ENCODE measurements at regions not wholly inside any gene's neighbourhood (a gene's known extent, or its start where the extent isn't known, plus 50 kb on each side); places are given as distances from the start of the nearest gene placed in this dataset.
"Not testable (repeated sequence)": the region's sequence is repeated elsewhere in the genome, so short reads cannot be mapped to it uniquely, and the experiment has no call there.

DNA sequence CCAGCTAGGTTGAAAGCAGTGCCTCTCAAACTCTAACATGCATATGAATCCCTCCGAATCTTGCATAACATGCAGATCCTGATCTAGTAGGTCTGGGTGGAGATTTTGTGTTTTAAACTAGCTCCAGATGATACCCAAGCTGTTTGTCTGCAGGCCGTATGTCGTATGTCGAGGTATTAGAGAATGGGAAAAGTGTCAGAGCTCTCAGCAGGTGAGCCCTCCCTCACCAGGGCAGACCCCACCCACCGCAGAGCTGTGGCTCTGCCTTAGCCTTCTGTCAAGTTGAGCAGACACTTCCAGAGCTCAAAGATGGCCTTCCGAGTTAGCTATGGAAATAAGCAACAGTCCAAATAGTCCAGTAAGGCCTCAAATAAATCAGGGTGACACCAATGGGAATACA, 83.2 kb upstream of the MAP3K1 start:
- no peak for DNase-seq (ENCODE audit: low read depth in 2 of 2)

GRCh38 chr5:56731473-56731872, 83.9 kb upstream of the MAP3K1 start:
- DNase-seq (ENCODE audit: low read depth in 2 of 2) = not testable (repeated sequence)

- no peak for DNase-seq (ENCODE audit: low read depth in 2 of 2)
Measured at GRCh38 chr5:56729488-56729887, 85.9 kb upstream of the MAP3K1 start.

GRCh38 chr5:56725711-56726411, 89.5 kb upstream of the MAP3K1 start:
- DNase-seq (ENCODE audit: low read depth in 2 of 2) = no peak

- not testable (repeated sequence) for DNase-seq (ENCODE audit: low read depth in 2 of 2)
Measured at GRCh38 chr5:56724857-56725256, 90.5 kb upstream of the MAP3K1 start.

- no peak for DNase-seq (ENCODE audit: low read depth in 2 of 2)
Measured at GRCh38 chr5:56722317-56722716, 93.0 kb upstream of the MAP3K1 start.

- DNase-seq (ENCODE audit: low read depth in 2 of 2) = no peak
Measured at GRCh38 chr5:56717253-56717987, 97.9 kb upstream of the MAP3K1 start.

DNA sequence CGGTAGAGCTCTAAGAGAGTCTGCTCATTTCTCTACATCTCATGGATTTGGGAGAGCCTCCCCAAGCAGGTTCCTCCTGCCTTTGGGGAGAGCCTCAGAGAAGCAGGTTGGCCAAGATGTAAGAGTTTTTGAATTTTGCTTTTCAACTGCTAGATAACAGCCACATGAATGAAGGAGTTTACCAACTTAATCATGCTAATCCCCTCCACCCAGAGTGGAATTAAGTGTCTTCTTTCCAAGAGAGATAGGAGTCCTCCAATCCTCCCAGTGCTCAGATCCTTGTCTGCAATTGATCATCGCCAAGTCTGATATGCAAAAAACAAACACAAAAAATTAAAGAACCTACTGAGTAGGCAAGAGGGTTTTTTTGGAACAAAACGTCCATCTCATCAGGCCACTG, 99.4 kb upstream of the MAP3K1 start:
- no peak for DNase-seq (ENCODE audit: low read depth in 2 of 2)

GRCh38 chr5:56712895-56713591, 102.3 kb upstream of the MAP3K1 start:
- DNase-seq (ENCODE audit: low read depth in 2 of 2) = no peak

GRCh38 chr5:56710826-56711590, 104.3 kb upstream of the MAP3K1 start:
- DNase-seq (ENCODE audit: low read depth in 2 of 2) = peak; percentile 78

- DNase-seq (ENCODE audit: low read depth in 2 of 2) = no peak
Measured at GRCh38 chr5:56706504-56706903, 108.8 kb upstream of the MAP3K1 start.

DNA sequence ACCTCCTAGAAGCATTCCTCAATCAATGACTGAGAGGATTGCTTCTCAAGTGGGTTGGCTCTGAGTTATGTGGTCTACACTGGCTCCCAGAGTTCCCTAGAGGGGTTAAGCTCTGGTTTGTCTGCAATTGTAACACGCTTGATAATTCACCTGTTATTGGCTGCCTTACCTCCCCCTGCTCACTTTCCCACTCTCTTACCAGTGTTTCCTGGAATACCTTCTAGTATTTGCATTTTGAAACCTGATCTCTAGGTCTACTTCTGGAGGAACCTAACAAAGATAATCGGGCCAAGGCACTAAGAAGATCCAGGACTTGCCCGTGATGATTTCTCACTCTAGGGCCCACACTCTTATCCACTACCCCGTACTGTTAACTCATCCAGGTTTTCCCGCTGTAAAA, 110.1 kb upstream of the MAP3K1 start:
- no peak for DNase-seq (ENCODE audit: low read depth in 2 of 2)

- no peak for DNase-seq (ENCODE audit: low read depth in 2 of 2)
Measured at GRCh38 chr5:56703952-56704351, 111.4 kb upstream of the MAP3K1 start.

DNA sequence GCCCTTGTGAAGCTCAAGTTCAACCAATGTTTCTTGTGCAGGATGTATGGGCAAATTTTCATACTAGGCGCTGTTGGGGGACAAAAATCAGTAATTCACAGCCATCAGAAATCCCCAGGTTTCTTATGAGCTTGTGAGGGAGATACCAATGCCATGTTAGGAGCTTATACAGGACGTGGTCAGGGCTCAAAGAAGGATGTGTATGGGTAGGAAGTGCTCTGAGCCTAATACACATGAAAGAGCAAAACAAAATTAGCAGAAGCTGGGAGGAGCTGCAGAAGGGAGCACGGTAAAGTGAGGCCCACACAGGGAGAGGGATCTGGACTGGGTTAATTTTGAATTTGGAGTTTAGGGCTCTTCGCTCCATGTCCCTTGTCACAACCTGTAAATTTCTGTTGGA, 114.6 kb upstream of the MAP3K1 start:
- no peak for DNase-seq (ENCODE audit: low read depth in 2 of 2)

GRCh38 chr5:56699538-56699937, 115.8 kb upstream of the MAP3K1 start:
- DNase-seq (ENCODE audit: low read depth in 2 of 2) = no peak

GRCh38 chr5:56698463-56699381, 116.6 kb upstream of the MAP3K1 start:
- no peak for DNase-seq (ENCODE audit: low read depth in 2 of 2)

DNA sequence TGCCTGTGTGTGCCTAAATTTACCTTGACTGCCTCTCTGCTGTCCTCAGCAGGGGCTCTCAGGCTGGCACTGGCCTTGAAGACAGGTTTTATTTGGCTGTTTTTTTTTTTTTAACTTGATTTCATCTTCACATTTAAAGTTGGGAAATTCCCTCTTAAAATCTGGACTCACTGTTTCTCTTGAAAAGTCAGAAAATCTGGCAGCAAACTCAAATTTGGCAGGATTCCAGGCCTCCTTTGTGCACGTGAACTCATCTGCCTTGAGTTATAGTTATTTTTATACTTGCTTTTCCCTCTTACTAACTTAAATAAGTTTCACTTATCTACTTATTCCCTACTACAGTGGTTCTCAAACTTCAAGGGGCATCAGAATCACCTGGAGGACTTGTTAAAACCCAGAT, 118.4 kb upstream of the MAP3K1 start:
- peak; percentile 71 to 75 for DNase-seq (ENCODE audit: low read depth in 2 of 2)

DNA sequence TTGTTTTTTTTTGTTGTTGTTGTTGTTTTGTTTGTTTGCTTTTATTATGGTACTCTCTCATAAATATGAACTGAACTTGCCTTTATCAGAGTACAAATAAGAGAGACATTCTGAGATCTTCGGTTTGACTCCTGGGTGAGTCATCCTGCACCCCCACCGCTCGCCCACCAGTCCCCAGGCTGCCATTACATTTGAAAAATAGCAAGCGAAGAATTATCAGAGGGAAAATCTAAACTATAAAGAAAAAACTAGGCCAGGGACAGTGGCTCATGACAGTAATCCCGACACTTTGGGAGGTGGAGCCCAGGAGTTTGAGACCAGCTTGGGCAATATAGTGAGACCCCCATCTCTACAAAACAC, 122.1 kb upstream of the MAP3K1 start:
- DNase-seq (ENCODE audit: low read depth in 2 of 2) = no peak

DNA sequence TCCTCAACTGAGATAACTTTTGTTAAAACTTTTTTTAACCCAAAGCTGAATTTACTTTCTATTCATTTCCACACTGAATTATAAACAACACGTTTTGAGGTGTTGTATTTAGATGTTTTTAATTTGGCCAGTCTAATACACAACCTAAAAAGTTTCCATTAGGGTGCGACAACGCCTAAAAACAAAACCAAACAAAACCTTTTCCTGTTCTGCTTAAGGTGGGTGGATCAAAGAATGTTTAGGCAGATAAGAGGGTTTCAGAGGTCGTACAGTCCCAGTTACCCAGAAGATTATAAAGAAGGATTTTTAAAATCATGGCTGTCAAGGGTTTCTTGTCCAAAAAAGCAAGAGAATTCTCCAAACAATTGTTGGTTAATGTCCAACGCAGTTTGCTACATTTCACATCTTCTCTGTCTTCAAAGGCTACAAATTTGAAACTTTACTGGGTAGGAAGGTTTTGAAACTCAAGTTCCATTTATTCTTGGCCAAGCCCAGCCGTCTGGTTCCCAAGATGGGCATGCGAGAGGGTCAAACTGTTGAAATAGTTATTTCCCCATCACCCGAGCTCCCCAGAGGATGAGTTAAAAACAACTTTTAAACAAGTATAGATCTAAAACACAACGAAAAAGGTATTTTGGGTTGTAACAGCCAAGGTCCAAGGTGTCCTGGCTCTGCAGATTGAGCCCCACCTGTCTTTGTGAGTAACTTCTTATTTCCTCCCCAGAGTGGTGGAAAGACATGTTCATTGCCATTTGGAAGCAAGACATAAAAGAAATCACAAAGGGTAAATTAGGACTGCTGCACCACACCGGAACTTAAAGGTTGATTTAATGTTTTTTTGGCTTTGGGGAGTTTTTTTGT, 122.8 kb upstream of the MAP3K1 start:
- DNase-seq (ENCODE audit: low read depth in 2 of 2) = no peak

GRCh38 chr5:56688402-56688801, 126.9 kb upstream of the MAP3K1 start:
- no peak for DNase-seq (ENCODE audit: low read depth in 2 of 2)
